ENCODE measurements at regions not wholly inside any gene's neighbourhood (a gene's known extent, or its start where the extent isn't known, plus 50 kb on each side); places are given as distances from the start of the nearest gene placed in this dataset.
"Not testable (repeated sequence)": the region's sequence is repeated elsewhere in the genome, so short reads cannot be mapped to it uniquely, and the experiment has no call there.

DNA sequence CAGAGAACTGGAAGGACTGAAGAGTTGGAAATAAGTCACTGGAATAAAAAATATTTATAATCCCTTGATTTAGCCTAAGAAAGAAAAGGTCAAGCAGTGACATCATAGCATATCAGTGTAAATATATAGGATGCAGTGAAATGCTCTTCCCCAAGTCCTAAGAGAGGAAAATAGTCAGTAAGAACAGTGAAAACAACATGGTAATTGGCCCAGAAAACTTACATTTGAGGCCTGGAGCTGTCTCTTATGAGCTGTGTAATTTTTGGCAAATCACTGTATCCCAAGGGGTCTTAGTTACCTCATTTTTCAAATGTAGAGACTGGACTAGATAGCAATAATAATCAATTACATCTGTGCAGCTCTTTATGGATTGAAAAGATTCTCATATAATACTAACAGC, 255.7 kb upstream of the AR start:
- DNase-seq: peak; percentile 11

- peak; percentile 42 for DNase-seq
Observed at GRCh38 chrX:67289055-67289499, 254.7 kb upstream of the AR start.

GRCh38 chrX:67290489-67291220, 253.2 kb upstream of the AR start:
- no peak for DNase-seq

DNA sequence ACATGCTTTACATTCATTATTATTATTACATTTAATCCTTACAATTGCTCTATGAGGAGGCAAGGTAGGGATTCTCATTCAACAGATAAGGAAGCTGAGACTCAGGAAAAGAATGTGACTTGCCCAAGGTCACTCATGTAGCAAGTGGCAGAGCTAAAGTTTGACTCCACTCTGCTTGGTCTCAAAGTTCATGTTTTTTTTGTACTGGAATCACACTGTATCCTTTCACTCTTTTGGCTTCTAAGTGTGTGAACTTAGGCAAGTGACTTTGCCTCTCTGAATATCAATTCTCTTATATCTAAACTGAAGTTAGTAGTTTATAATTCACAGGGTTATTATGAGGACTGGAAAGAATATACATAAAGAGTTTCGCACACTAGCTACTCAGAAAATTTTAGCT, 247.9 kb upstream of the AR start:
- no peak for DNase-seq

GRCh38 chrX:67296395-67296794, 247.4 kb upstream of the AR start:
- DNase-seq: no peak

GRCh38 chrX:67317725-67318124, 226.1 kb upstream of the AR start:
- DNase-seq: no peak

DNA sequence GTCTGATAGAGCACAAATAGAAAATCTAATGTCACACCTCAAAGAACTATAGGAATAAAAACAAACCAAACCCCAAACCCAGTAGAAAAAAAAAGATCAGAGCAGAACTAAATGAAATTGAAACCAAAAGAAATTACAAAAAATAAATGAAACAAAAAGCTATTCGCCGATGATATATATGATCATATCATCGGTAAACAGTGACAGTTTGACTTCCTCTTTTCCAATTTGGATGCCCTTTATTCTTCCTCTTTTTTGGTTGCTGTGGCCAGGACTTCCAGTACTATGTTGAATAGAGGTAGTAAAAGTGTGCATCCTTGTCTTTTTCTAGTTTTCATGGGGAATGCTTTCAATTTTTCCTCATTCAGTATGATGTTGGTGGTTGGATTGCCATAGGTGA, 215.3 kb upstream of the AR start:
- DNase-seq: no peak

- no peak for DNase-seq
Observed at GRCh38 chrX:67334323-67334722, 209.5 kb upstream of the AR start.

DNA sequence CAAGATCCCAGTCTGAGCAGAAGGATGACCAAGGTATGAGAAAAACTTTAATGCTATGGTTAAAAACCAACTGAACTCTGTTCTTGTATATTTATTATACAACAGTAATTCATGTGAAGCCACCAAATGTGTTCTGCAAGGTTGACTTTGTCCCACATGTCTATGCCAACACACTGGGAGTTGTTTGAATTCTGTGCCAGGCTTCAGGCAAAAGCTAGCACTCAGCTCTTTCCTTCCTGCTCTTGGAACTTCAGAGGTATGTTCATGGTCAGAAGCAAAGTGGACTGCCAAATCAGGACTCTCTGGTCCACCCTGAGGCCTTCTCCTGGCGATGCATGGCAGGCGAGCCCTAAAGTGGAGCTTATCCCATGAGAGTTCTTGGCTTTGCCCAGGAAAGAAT, 205.6 kb upstream of the AR start:
- no peak for DNase-seq

GRCh38 chrX:67342138-67342537, 201.7 kb upstream of the AR start:
- DNase-seq: no peak

DNA sequence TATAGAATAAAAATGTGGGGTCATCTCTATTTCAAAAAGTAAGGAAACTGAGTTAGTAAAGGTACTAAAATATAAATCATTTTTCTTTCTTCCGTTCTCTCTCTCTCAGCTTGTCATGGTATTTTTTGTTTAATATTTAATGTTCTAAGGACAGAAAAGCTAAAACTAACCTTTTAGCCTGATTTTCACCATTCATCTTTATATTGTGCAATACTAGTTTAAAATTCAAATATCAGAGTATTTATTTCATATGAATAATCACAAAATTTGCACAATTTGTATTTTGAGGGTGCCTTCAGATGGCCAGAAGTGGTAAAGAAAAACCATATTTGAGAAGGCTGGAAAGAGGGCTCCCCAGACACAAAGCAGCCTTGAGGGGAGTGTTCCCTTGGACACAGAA, 197.6 kb upstream of the AR start:
- no peak for DNase-seq

DNA sequence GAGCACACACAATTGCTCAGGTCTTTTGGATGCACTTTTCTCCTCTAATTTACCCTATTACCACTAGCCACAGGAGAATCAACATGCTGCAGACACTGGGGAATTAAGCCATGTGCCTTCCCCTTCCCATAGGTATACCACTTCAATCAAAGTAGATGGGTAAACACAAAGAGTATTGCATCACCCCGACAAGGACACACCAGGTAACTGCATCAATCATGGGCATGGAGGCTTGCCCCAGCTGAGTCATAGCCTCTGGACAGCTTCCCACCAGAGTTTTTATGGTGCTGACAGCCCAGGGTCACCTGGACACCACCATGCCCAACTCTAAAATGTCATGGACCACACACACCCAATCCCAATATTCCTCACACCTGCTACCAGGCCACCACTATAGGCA, 197.2 kb upstream of the AR start:
- DNase-seq: no peak

- DNase-seq: no peak
Observed at GRCh38 chrX:67347145-67347544, 196.7 kb upstream of the AR start.

DNA sequence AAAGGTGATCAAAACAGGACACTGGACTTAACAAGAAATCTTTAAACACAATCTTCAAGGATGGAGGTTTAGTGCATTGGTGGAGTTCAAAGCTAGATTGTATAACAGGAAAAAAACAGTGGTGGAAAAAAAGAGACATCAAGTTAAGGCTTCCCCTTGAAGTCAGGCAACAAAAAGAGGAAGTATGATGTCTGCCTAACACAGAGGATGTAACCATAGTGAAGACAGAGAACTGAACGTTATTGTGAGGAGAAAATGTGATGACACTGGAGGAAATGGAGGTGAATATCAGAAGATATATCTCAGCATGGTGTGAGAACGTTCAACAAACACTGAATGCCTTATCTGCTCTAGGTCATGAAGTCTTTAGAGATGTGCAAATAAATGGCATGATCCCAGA, 192.4 kb upstream of the AR start:
- no peak for DNase-seq

- DNase-seq: no peak
Observed at GRCh38 chrX:67353651-67354370, 190.0 kb upstream of the AR start.

DNA sequence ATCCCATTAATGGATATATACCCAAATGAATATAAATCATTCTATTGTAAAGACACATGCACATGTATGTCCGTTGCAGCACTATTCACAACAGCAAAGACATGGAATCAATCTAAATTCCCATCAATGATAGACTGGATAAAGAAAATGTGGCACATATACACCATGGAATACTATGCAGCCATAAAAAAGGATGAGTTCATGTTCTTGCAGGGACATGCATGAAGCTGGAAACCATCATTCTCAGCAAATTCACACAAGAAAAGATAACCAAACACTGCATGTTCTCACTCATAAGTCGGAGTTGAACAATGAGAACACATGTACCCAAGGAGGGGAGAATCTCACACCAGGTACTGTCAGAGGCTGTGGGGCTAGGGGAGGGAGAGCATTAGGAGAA, 182.6 kb upstream of the AR start:
- not testable (repeated sequence) for DNase-seq

GRCh38 chrX:67384403-67384802, 159.4 kb upstream of the AR start:
- DNase-seq: no peak

GRCh38 chrX:67408423-67409079, 135.3 kb upstream of the AR start:
- DNase-seq: no peak

DNA sequence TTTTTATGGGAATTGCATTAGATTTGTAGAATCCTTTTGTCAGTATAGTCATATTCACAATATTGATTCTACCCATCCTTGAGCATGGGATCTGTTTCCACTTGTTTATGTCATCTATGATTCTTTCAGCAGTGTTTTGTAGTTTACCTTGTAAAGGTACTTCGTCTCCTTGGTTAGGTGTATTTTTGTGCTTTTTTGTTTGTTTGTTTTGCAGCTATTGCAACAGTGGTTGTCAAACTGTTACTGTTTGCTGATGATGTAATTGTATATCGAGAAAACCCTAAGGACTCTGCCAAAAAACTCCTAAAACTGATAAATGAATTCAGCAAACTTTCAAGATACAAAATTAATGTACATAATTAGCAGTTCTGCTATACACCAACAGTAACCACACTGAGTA, 127.9 kb upstream of the AR start:
- no peak for DNase-seq

- no peak for DNase-seq
Observed at GRCh38 chrX:67426946-67427345, 116.9 kb upstream of the AR start.

DNA sequence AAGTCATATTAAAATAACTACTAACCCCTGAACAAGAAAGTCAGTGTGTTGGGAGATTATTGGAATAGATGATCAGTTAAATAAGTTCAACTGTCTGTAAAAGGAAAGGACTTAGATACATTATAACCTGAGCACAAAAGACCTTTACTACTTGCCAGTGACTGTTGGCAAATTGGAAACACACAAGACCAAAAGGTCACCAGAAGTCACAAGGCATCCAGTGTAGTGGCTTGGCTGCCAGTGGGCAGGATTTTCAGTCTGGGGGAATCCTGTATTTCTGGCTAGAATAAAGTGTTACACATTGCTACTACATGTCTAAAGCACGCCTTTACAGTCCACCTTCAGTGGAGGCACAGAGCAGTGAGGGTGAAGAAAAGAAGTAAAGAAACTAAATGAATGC, 108.3 kb upstream of the AR start:
- no peak for DNase-seq

GRCh38 chrX:67436867-67437266, 107.0 kb upstream of the AR start:
- DNase-seq: no peak

DNA sequence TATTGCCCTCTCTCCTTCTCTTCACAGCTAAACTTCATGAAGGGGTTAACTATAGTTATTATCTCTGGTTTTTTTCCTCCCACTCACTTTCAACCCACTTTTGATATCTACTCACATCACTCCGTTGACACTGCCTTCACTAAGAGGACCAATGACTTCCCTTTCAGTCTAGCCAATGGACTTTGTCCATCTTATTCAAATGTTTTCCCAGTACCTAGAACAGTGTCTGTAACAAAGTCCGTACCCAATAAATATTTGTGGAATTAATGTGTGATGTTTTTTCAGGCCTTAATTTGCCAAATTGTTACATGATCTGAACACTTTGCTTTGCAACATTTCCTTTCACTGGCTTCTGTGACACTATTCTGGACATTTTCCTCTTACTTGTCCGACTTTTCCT, 106.0 kb upstream of the AR start:
- no peak for DNase-seq

DNA sequence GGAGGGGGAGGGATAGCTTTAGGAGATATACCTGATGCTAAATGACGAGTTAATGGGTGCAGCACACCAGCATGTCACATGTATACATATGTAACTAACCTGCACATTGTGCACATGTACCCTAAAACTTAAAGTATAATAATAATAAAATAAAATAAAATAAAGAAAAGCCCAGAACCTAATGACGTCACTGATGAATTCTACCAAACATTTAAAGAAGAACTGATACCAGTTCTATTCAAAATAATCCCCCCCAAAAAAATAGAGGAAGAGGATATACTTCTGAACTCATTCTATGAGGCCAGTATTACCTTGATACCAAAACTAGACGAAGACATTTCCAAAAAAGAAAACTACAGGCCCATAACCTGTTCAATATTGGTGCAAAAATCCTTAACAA, 68.6 kb upstream of the AR start:
- DNase-seq: not testable (repeated sequence)

Measured in tongue (tissue), 1 donor.